HS-27A (cell line): ENCODE measurements at regions not wholly inside any gene's neighbourhood (a gene's known extent, or its start where the extent isn't known, plus 50 kb on each side); places are given as distances from the start of the nearest gene placed in this dataset.
"Not testable (repeated sequence)": the region's sequence is repeated elsewhere in the genome, so short reads cannot be mapped to it uniquely, and the experiment has no call there.

Experiments
- DNase-seq: peaks from one replicate; pipeline ENCODE4 v3.0.0-alpha.2; 2012; ENCODE audit warnings: low read depth, missing footprints

GRCh38 chr2:145402706-145403277 lies 882.9 kb upstream of the ZEB2 start:
- DNase-seq: no peak

DNA sequence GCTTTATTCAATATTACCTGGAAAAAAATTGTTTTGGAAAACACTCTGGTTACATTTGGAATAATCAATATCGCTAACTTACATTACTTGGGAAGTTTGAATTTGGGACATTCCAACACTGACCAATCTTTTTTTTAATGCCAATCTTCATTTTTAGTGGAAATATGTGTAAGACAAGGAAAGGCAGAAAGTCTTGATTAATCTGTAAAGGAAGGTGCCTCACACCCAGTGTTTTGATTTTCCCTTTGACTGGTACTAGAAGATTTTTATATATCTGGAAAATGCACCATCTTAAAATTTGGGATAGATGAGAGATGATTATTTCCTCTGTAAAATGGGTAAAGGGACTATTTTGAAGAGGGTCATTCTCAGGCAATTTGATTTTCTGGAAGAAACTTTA lies 879.2 kb upstream of the ZEB2 start:
- DNase-seq: no peak

DNA sequence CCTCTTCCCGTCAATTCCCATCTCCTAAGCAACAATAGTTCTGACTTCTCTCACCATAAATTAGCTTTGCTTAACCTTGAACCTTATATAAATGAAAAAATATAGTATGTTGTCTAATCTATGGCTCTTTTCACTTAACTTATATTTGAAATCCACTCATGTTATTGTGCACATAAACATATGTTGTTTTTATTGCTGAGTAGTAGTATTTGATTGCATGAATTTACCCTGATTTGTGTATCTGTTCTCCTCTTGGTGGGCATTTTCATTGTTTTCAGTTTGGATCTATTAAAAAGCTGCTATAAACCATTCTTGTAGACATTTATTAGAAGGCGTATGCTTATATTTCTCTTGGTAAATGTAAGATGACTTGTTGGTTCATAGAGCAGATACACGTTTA lies 874.3 kb upstream of the ZEB2 start:
- DNase-seq: no peak

DNA sequence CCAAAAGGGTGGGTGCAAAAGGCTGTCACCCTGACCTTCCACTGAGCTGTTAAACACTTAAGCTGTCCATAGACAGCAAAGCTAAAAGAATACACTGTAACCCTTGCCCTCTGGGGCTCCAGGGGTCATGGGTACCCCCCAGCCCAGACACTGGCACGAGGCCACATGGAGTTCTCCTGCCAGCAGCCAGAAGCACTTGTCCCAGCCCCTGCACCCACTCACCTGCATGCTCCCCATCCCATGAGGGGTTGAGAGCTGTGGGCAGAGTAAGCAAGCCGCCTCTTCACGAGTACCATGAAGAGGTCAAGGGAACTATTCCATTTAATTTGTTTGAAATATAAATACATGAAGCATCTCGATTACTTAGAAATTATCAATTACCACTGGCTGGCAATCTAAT lies 867.1 kb upstream of the ZEB2 start:
- DNase-seq: no peak

GRCh38 chr2:145383961-145384360 lies 864.0 kb upstream of the ZEB2 start:
- DNase-seq: peak; percentile 35

GRCh38 chr2:145380436-145381017 lies 860.6 kb upstream of the ZEB2 start:
- peak; percentile 95 for DNase-seq

DNA sequence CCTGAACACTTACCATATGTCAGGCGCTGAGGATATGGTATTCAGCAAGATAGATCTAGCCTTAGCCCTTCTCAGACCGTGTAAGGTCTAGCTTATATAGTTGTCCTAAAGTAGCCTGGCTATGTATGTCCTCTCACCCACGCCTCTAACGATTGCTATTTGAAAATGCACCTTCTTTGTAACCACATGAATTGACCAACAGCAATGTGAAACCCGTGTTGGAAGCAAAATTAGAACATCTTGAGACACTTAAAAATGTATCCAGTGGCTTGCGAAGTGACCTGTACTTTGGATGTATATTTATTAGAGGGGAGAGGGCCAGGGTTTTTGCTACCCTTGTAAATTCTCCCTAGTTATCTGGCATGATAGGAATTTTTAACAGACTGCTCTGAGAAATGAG lies 860.0 kb upstream of the ZEB2 start:
- no peak for DNase-seq

DNA sequence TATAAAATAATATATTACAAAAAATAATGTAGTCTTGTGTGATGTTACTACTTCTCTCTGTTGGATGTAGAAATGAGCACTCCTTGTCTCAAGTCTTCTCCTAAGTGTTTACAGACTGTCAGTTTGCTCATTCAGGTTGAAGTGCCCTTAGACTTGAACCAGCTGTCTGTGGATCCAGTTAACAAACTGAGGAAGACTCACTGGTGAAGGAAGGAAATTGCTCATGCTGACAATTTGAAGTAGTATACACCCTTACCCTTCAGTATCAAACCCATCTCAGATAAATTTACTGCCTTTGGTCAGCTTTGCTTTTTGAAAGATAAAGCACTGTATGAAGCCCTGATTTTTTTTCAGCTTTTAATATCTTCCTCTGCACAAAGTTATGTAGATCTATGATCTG lies 854.2 kb upstream of the ZEB2 start:
- no peak for DNase-seq

DNA sequence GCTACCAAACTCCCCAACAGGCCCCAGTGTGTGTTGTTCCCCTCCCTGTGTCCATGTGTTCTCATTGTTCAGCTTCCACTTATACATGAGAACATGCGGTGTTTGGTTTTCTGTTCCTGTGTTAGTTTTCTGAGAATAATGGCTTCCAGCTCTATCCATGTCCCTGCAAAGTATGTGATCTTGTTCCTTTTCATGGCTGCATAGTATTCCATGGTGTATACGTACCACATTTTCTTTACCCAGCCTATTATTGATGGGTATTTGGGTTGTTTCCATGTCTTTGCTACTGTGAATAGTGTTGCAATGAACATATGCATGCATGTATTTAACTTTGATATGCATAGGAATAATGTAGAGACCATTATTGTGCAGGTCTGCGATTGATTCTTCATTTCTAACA lies 847.4 kb upstream of the ZEB2 start:
- DNase-seq: not testable (repeated sequence)

- no peak for DNase-seq
These were observed 846.4 kb upstream of the ZEB2 start for GRCh38 chr2:145366341-145366740.

DNA sequence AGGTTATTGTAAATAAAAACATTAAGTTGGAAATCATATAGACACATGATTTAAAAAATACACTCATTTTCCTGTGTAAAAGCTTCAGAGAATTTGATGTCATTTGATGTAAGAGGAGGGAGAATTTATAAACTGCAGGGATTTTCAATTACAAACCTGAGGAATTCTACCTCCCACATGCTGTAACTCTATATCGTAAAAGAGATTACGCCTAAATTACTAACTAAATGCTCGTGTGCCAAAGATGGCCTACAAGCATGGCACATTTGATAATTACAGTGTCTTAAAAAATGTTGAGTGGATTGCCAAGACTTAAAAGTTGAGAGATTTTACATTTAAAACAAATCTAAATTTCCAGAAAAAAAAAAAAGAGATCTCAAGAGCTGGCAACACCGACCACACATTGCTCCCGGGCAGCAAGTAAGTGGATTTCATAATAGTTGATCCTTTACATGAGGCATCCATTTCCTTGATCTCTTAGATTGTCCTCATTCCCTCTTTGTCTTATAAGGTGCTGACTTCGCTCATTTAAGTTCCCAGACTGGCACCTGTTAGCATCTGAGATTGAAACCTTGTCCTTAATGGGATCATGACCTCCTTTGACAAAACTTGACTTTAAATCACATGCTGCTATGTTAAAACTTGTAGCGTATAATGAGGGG lies 840.3 kb upstream of the ZEB2 start:
- no peak for DNase-seq

- DNase-seq: no peak
These were observed 839.6 kb upstream of the ZEB2 start for GRCh38 chr2:145359561-145359960.

GRCh38 chr2:145356056-145356455 lies 836.1 kb upstream of the ZEB2 start:
- DNase-seq: no peak

- no peak for DNase-seq
These were observed 832.6 kb upstream of the ZEB2 start for GRCh38 chr2:145352484-145352883.

GRCh38 chr2:145351864-145352425 lies 832.0 kb upstream of the ZEB2 start:
- DNase-seq: no peak

DNA sequence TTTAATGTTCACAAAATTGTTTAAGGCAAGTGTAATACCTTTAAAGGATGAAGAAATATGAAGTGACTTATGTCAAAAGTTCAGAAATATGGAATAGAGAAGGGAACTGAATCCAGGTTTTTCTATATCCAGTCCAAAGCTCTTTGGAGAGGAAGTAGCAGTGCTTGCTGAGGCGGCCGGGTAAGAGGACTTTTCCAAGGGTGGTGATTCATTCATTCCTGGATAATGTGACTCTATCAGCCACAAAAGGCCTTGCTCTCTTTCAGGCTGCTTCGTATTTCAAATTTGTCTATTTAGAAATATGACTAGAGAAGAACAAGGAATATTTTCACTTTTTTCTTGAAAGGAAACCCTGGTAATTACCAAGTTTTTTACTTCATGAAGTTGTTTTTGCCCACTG lies 830.1 kb upstream of the ZEB2 start:
- peak; percentile 12 for DNase-seq

GRCh38 chr2:145344076-145344724 lies 824.3 kb upstream of the ZEB2 start:
- no peak for DNase-seq

GRCh38 chr2:145343287-145343686 lies 823.4 kb upstream of the ZEB2 start:
- no peak for DNase-seq

GRCh38 chr2:145341536-145341935 lies 821.6 kb upstream of the ZEB2 start:
- no peak for DNase-seq

GRCh38 chr2:145339646-145340045 lies 819.7 kb upstream of the ZEB2 start:
- no peak for DNase-seq

DNA sequence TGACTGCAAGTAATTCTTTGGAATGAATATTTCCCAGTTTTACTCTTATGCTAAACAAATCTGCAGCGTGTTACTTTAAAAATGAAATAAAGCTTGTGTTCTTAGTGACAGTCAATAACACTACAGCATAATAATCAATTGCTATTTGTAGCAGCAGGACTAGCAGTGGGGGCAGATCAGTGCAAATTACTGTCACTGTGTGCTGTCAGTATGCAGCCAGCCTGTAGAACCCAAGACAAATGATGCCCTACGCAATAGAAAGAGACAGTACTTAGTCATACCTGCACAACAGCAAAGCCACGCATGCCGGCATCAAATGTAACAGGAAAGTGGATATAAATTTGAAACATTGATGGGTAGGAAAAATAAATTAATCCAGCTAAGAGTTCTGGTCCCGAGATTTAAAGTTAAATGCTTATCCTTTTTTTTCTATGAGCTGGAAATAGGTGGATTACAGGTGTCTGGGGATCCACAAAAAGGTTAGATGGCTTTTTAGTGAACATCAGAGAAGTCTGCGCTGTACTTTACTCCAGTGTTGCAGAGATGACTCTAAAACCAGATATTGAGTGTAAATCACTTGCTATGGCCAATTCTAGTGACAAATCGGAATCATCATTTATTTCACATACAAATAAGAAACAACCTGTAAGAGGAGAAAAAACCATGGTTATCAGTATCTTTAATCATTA lies 812.4 kb upstream of the ZEB2 start:
- no peak for DNase-seq

DNA sequence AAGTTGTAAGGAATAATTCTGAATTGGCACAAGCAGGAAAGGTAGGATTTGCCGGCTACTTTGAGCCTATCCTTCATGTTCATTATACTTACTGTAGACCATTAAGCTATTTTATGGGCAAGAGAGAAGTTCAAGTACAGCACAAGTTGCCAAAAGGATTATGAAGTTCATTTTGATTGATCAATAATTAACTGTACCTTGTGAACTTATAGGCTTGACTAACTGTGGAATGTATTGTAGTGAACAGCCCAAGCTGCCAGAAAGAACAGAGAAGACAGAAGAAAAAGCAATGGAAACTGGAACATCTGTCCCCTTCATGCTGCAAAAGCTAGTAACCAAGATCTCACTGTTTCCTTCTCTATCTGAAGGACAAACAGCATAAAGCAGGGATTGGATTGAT lies 810.1 kb upstream of the ZEB2 start:
- no peak for DNase-seq
